ENCODE measurements at regions not wholly inside any gene's neighbourhood (a gene's known extent, or its start where the extent isn't known, plus 50 kb on each side); places are given as distances from the start of the nearest gene placed in this dataset.
"Not testable (repeated sequence)": the region's sequence is repeated elsewhere in the genome, so short reads cannot be mapped to it uniquely, and the experiment has no call there.

- Histone ChIP-seq H3K4me3 (no peak overlapping the region), H3K9me3 (ENCODE audit: control insufficient read depth in 4 of 4, insufficient read depth in 3 of 4, low read length in 3 of 4) (peaks cover 0 to 21% (median 2%) of the 10 kb centered on the region in 4 donors), H3K4me1 (ENCODE audit: control insufficient read depth in 5 of 5, insufficient read depth in 5 of 5, low read length in 5 of 5) (no peaks in the 10 kb centered on the region), H3K27ac (ENCODE audit: low read depth in 1 of 2, low read length in 1 of 2) (no peak overlapping the region), H3K27me3 (ENCODE audit: control insufficient read depth in 3 of 3, insufficient read depth in 3 of 3, low read length in 2 of 3) (no peaks in the 10 kb centered on the region), H3K36me3 (ENCODE audit: control insufficient read depth in 4 of 4, insufficient read depth in 4 of 4, low read length in 4 of 4) (no peaks in the 10 kb centered on the region), H3K9ac (ENCODE audit: insufficient read depth in 1 of 2, low read length in 2 of 2) (no peak overlapping the region)
- 83 to 85% methylated on average over 41 of the region's 41 CpGs for WGBS, 2 donors
- TF ChIP-seq, protein P1, sequence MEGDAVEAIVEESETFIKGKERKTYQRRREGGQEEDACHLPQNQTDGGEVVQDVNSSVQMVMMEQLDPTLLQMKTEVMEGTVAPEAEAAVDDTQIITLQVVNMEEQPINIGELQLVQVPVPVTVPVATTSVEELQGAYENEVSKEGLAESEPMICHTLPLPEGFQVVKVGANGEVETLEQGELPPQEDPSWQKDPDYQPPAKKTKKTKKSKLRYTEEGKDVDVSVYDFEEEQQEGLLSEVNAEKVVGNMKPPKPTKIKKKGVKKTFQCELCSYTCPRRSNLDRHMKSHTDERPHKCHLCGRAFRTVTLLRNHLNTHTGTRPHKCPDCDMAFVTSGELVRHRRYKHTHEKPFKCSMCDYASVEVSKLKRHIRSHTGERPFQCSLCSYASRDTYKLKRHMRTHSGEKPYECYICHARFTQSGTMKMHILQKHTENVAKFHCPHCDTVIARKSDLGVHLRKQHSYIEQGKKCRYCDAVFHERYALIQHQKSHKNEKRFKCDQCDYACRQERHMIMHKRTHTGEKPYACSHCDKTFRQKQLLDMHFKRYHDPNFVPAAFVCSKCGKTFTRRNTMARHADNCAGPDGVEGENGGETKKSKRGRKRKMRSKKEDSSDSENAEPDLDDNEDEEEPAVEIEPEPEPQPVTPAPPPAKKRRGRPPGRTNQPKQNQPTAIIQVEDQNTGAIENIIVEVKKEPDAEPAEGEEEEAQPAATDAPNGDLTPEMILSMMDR (IDR thresholded peaks at IDR 0.05; ENCODE audit: control extremely low read depth, extremely low read depth), result no peak
- no peak for DNase-seq
- no peak for ATAC-seq (ENCODE audit: insufficient read depth, low FRiP score)
Measured at GRCh38 chr14:106286697-106287290, 760.4 kb downstream of the TMEM121 start.

- H3K9ac ChIP-seq (ENCODE audit: insufficient read depth in 1 of 2, low read length in 2 of 2), result no peak overlapping the region
- TF ChIP-seq, protein P1 (IDR thresholded peaks at IDR 0.05; ENCODE audit: control extremely low read depth, extremely low read depth), result no peak
- no peak for ATAC-seq (ENCODE audit: insufficient read depth, low FRiP score)
- H3K36me3 ChIP-seq (ENCODE audit: control insufficient read depth in 4 of 4, insufficient read depth in 4 of 4, low read length in 4 of 4), result no peaks in the 10 kb centered on the region
- H3K27me3 ChIP-seq (ENCODE audit: control insufficient read depth in 3 of 3, insufficient read depth in 3 of 3, low read length in 2 of 3), result no peaks in the 10 kb centered on the region
- H3K4me1 ChIP-seq (ENCODE audit: control insufficient read depth in 5 of 5, insufficient read depth in 5 of 5, low read length in 5 of 5), result no peaks in the 10 kb centered on the region
- no peak overlapping the region for H3K27ac ChIP-seq (ENCODE audit: low read depth in 1 of 2, low read length in 1 of 2)
- H3K4me3 ChIP-seq, result no peak overlapping the region
- no peak for DNase-seq
- peaks cover 0 to 21% (median 2%) of the 10 kb centered on the region in 4 donors for H3K9me3 ChIP-seq (ENCODE audit: control insufficient read depth in 4 of 4, insufficient read depth in 3 of 4, low read length in 3 of 4)
- 86 to 87% methylated on average over 29 of the region's 29 CpGs for WGBS, 2 donors
Measured at GRCh38 chr14:106287506-106287905, 761.1 kb downstream of the TMEM121 start.

DNA sequence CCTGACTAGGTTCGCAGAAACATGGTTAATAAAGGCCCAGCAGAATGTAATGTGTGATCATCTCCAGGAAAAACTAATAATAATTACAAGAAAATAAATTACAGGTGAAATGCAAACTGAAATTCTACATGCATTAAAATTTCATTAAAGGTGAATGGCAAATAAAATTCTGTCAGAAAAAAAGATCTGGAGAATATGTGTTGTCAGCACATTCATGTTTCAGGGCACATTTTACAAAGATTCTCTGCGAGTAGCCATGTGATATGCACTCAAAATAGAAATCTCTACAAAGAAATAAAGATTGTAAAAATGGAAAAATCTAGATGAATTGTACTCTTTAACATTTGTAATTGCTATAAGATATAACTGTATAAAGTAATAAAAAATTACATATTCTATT lies 765.2 kb downstream of the TMEM121 start:
- Histone ChIP-seq H3K27ac (ENCODE audit: low read depth in 1 of 2, low read length in 1 of 2) (no peak overlapping the region), H3K4me3 (no peak overlapping the region), H3K4me1 (ENCODE audit: control insufficient read depth in 5 of 5, insufficient read depth in 5 of 5, low read length in 5 of 5) (no peaks in the 10 kb centered on the region), H3K9me3 (ENCODE audit: control insufficient read depth in 4 of 4, insufficient read depth in 3 of 4, low read length in 3 of 4) (peaks cover 0 to 13% (median 4%) of the 10 kb centered on the region in 4 donors), H3K36me3 (ENCODE audit: control insufficient read depth in 4 of 4, insufficient read depth in 4 of 4, low read length in 4 of 4) (no peaks in the 10 kb centered on the region), H3K9ac (ENCODE audit: insufficient read depth in 1 of 2, low read length in 2 of 2) (no peak overlapping the region), H3K27me3 (ENCODE audit: control insufficient read depth in 3 of 3, insufficient read depth in 3 of 3, low read length in 2 of 3) (no peaks in the 10 kb centered on the region)
- WGBS, 2 donors, result 43 to 87% methylated on average over 2 of the region's 2 CpGs
- DNase-seq, result no peak
- TF ChIP-seq, protein P1 (IDR thresholded peaks at IDR 0.05; ENCODE audit: control extremely low read depth, extremely low read depth), result no peak
- ATAC-seq (ENCODE audit: insufficient read depth, low FRiP score), result no peak

- Histone ChIP-seq H3K9ac (ENCODE audit: insufficient read depth in 1 of 2, low read length in 2 of 2) (no peak overlapping the region), H3K4me1 (ENCODE audit: control insufficient read depth in 5 of 5, insufficient read depth in 5 of 5, low read length in 5 of 5) (no peaks in the 10 kb centered on the region), H3K9me3 (ENCODE audit: control insufficient read depth in 4 of 4, insufficient read depth in 3 of 4, low read length in 3 of 4) (peaks cover 0 to 18% (median 4%) of the 10 kb centered on the region in 4 donors), H3K27me3 (ENCODE audit: control insufficient read depth in 3 of 3, insufficient read depth in 3 of 3, low read length in 2 of 3) (no peaks in the 10 kb centered on the region), H3K27ac (ENCODE audit: low read depth in 1 of 2, low read length in 1 of 2) (no peak overlapping the region), H3K36me3 (ENCODE audit: control insufficient read depth in 4 of 4, insufficient read depth in 4 of 4, low read length in 4 of 4) (no peaks in the 10 kb centered on the region), H3K4me3 (no peak overlapping the region)
- DNase-seq (no peak), ATAC-seq (ENCODE audit: insufficient read depth, low FRiP score) (no peak)
- TF ChIP-seq, protein P1 (IDR thresholded peaks at IDR 0.05; ENCODE audit: control extremely low read depth, extremely low read depth), result no peak
- 8 to 24% methylated on average over 1 of the region's 1 CpG for WGBS, 2 donors
Measured at GRCh38 chr14:106294324-106294723, 767.9 kb downstream of the TMEM121 start.

DNA sequence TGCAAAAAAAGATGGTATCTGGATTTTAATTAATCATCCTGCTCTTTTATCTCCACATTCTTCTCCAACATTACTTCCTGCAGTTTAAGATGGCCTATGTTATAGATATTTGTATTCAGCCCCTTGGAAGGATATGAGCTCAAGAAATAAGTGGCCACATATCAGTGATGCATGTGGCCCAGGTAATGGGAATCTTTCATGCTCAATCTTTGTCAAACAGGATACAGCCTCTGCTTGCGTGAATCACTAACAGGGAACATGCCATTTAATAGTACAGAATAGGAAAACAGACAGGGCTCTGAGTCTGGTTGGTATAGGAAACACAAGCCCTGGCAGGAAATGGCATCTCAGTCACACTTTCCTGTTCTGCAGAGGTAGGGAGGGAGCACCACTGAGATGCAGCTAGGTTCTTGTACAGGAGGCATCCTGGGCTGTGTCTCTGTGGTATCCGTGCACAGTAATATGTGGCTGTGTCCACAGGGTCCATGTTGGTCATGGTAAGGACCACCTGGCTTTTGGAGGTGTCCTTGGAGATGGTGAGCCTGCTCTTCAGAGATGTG lies 774.6 kb downstream of the TMEM121 start:
- H3K27me3 ChIP-seq (ENCODE audit: control insufficient read depth in 3 of 3, insufficient read depth in 3 of 3, low read length in 2 of 3); ATAC-seq (ENCODE audit: insufficient read depth, low FRiP score); H3K4me1 ChIP-seq (ENCODE audit: control insufficient read depth in 5 of 5, insufficient read depth in 5 of 5, low read length in 5 of 5); H3K36me3 ChIP-seq (ENCODE audit: control insufficient read depth in 4 of 4, insufficient read depth in 4 of 4, low read length in 4 of 4); H3K9me3 ChIP-seq (ENCODE audit: control insufficient read depth in 4 of 4, insufficient read depth in 3 of 4, low read length in 3 of 4); H3K27ac ChIP-seq (ENCODE audit: low read depth in 1 of 2, low read length in 1 of 2); DNase-seq; H3K4me3 ChIP-seq; H3K9ac ChIP-seq (ENCODE audit: insufficient read depth in 1 of 2, low read length in 2 of 2): not testable (repeated sequence)
- 31 to 48% methylated on average over 2 of the region's 2 CpGs for WGBS, 2 donors
